Hepatocyte (in vitro differentiated cells): ENCODE measurements at regions not wholly inside any gene's neighbourhood (a gene's known extent, or its start where the extent isn't known, plus 50 kb on each side); places are given as distances from the start of the nearest gene placed in this dataset.

ENCODE experiments used
- EZH2 ChIP-seq: fragments of 200-600 bp; sonication (generic); IDR thresholded peaks from 2 replicates; pipeline ENCODE4 v1.6.1; 2016; ENCODE audit warnings: antibody characterized with exemption, mild to moderate bottlenecking, borderline replicate concordance
- EZH2phosphoT487 ChIP-seq: fragments of 200-600 bp; sonication (generic); IDR thresholded peaks from one replicate; pipeline ENCODE4 v1.6.1; 2018; ENCODE audit warnings: antibody characterized with exemption, mild to moderate bottlenecking, low read depth, moderate library complexity; ENCODE audit not compliant: unreplicated experiment, severe bottlenecking
- TF ChIP-seq, protein P1 (sequence below): fragments of 200-600 bp; sonication (generic); IDR thresholded peaks from 2 replicates; pipeline ENCODE4 v1.5.1; 2016; ENCODE audit warnings: antibody characterized with exemption, mild to moderate bottlenecking; ENCODE audit not compliant: poor library complexity

DNA sequence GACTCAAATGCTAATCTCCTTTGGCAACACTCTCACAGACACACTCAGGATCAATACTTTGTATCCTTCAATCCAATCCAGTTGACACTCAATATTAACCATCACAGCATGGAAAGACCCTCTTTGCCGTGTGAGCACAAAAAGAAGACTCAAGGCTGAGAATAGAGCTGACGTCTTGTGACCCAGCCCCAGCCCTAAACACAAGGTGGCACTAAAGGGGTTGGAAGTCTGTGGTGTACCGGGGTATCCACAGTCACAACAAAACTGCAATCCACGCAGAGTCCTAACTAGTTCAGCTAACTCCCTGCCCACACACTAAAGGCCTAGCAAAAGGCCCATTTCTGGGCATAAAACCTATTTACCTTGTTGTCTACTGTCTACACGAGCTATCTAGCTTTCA is 200.1 kb downstream of the ACTR3B start:
- TF ChIP-seq, protein P1, sequence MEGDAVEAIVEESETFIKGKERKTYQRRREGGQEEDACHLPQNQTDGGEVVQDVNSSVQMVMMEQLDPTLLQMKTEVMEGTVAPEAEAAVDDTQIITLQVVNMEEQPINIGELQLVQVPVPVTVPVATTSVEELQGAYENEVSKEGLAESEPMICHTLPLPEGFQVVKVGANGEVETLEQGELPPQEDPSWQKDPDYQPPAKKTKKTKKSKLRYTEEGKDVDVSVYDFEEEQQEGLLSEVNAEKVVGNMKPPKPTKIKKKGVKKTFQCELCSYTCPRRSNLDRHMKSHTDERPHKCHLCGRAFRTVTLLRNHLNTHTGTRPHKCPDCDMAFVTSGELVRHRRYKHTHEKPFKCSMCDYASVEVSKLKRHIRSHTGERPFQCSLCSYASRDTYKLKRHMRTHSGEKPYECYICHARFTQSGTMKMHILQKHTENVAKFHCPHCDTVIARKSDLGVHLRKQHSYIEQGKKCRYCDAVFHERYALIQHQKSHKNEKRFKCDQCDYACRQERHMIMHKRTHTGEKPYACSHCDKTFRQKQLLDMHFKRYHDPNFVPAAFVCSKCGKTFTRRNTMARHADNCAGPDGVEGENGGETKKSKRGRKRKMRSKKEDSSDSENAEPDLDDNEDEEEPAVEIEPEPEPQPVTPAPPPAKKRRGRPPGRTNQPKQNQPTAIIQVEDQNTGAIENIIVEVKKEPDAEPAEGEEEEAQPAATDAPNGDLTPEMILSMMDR: no peak
- TF ChIP-seq EZH2phosphoT487 (no peak), EZH2 (no peak)
